CD4-positive, alpha-beta T cell (primary cell): ENCODE measurements at regions not wholly inside any gene's neighbourhood (a gene's known extent, or its start where the extent isn't known, plus 50 kb on each side); places are given as distances from the start of the nearest gene placed in this dataset.

Source experiments
- ATAC-seq: fragments of 200-7000 bp; cut with Tn5 transposase; one replicate; pipeline ENCODE4 v1.10.0; 2022; ENCODE audit warnings: mild to moderate bottlenecking; ENCODE audit not compliant: poor library complexity
- CTCF ChIA-PET: fragments of 350-600 bp; sonication (Branson Sonifier 250); formaldehyde crosslinking; loops from one replicate; lab custom pipeline; 2021; ENCODE audit warnings: antibody characterized with exemption, inconsistent platforms; lab: Charles Lee
- POLR2A ChIA-PET: fragments of 350-600 bp; sonication (Branson Sonifier 250); formaldehyde crosslinking; loops from one replicate; lab custom pipeline; 2021; ENCODE audit warnings: antibody characterized with exemption, inconsistent platforms; lab: Charles Lee
- DNase-seq, 14 experiments: peaks; one replicate each; pipeline ENCODE4 v3.0.0-alpha.2; 2013 to 2020; ENCODE audit warnings: mixed read lengths in 2 of 14
- H3K27ac ChIP-seq, 2 donors: one replicate each; pipeline versions ENCODE4 v1.5.1 to v1.7.0; 2013; ENCODE audit warnings: low read length in 2 of 2, low read depth in 1 of 2, mild to moderate bottlenecking in 1 of 2
- H3K27me3 ChIP-seq, 2 experiments: 1 replicate in 1 of 2; 2 replicates in 1 of 2; pipeline versions ENCODE4 v1.6.1 to v1.7.0; 2013; ENCODE audit warnings: low read length in 2 of 2, control low read depth in 1 of 2, mild to moderate bottlenecking in 1 of 2, moderate library complexity in 1 of 2; ENCODE audit not compliant: insufficient read depth in 2 of 2, control insufficient read depth in 1 of 2
- H3K36me3 ChIP-seq: one replicate; pipeline ENCODE4 v1.6.1; 2013; ENCODE audit warnings: low read length, control low read depth; ENCODE audit not compliant: insufficient read depth
- H3K4me1 ChIP-seq: one replicate; pipeline ENCODE4 v1.6.1; 2013; ENCODE audit warnings: low read length, control low read depth; ENCODE audit not compliant: insufficient read depth
- H3K4me3 ChIP-seq: one replicate; pipeline ENCODE4 v1.5.1; 2013; ENCODE audit warnings: mild to moderate bottlenecking, low read length, moderate library complexity
- H3K9me3 ChIP-seq, 2 experiments: 1 replicate in 1 of 2; 2 replicates in 1 of 2; pipeline versions ENCODE4 v1.6.1 to v1.7.0; 2013; ENCODE audit warnings: low read length in 2 of 2, mild to moderate bottlenecking in 2 of 2, control low read depth in 1 of 2, moderate library complexity in 1 of 2; ENCODE audit not compliant: control insufficient read depth in 1 of 2, insufficient read depth in 1 of 2
- H3K27ac Mint-ChIP-seq: one replicate; pipeline ENCODE4 v1.8.0; 2020; ENCODE audit warnings: mixed read lengths
- H3K27me3 Mint-ChIP-seq: one replicate; pipeline ENCODE4 v1.8.0; 2021; ENCODE audit warnings: mixed read lengths
- H3K36me3 Mint-ChIP-seq: one replicate; pipeline ENCODE4 v1.8.0; 2021; ENCODE audit warnings: low read depth, mixed read lengths
- H3K4me1 Mint-ChIP-seq: one replicate; pipeline ENCODE4 v1.8.0; 2021; ENCODE audit warnings: low read depth, mixed read lengths
- H3K4me3 Mint-ChIP-seq: one replicate; pipeline ENCODE4 v1.8.0; 2020; ENCODE audit warnings: mild to moderate bottlenecking, mixed read lengths
- H3K9me3 Mint-ChIP-seq: one replicate; pipeline ENCODE4 v1.8.0; 2020; ENCODE audit warnings: mixed read lengths
- intact Hi-C, 2 experiments: fragments of 100-400 bp; cut with DNase I in 1 of 2; cut with micrococcal nuclease in 1 of 2; formaldehyde crosslinking; loops; one replicate each; pipeline versions ENCODE4 v1.15.1 to v1.9.0; 2023 to 2025; cut with DNase I, micrococcal nuclease
- TF ChIP-seq, protein P1 (sequence below): fragments of 200-600 bp; IDR thresholded peaks from one replicate; pipeline ENCODE4 v1.8.0; 2022; ENCODE audit warnings: antibody characterized with exemption, mild to moderate bottlenecking

DNA sequence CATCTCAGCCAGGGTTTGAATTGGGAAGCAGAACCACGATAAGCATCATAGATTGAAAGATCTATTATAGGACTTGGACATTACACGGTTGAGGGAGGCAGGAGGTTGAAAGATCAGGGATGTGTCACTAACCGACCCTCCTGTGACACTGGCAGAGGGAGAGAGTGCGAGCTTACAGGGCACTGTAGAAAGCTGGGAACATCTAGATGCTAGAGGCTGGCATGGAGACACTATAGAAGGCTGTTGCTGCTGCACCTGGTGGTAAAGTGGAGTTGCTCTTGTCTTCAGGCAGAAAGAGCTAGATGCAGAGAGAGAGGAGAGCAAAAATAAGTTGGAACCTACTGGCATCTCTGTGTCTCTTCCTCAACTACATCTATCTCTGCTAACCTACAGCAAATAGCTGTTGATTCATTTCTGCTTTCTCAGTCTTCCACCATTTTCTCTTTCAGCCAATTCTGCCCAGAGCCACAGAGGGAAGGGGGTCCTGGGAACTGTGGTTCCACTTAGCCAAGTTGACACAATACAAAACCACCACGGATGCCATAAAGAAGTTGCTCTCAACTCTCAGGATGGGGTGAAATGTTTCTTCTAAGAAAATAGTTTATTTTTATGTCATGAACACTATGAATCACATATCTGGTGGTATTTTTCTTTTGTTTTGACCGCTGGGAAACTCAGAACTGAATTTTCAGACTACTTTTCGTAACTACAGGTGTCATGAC is 155.9 kb downstream of the ZNF281 start:
- intact Hi-C loops, result no loop called here

DNA sequence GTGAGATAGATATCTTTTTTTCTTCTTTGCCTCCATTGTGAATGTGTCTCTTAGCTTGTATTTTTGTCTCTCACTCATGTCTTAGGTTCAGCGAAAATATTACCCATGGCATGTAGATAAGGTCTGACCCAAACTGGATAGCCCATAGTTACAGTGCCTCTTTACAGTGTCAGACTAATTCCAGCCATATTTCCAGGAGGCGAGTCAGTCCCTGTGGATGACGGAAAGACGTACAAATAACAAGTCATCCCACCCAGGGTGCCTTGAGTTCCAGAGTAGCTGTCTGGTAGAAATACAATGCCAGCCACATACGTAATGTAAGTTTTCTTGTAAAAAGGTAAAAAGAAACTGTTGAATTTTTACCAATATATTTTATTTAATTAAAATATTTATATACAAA is 157.3 kb downstream of the ZNF281 start:
- DNase-seq, result no peak
- POLR2A ChIA-PET, result interaction anchor here (1.3 kb wide), 1 partner anchor 50 kb away, joined by 3 read pairs; no protein-coding TSS in a partner anchor
- ATAC-seq, result no peak
- Mint-ChIP-seq H3K27me3 (peaks cover 9% of the 10 kb centered on the region), H3K27ac (no peak overlapping the region), H3K36me3 (no peaks in the 10 kb centered on the region), H3K4me3 (no peak overlapping the region), H3K4me1 (no peaks in the 10 kb centered on the region), H3K9me3 (no peaks in the 10 kb centered on the region)
- intact Hi-C loops, result no loop called here
- TF ChIP-seq, protein P1, sequence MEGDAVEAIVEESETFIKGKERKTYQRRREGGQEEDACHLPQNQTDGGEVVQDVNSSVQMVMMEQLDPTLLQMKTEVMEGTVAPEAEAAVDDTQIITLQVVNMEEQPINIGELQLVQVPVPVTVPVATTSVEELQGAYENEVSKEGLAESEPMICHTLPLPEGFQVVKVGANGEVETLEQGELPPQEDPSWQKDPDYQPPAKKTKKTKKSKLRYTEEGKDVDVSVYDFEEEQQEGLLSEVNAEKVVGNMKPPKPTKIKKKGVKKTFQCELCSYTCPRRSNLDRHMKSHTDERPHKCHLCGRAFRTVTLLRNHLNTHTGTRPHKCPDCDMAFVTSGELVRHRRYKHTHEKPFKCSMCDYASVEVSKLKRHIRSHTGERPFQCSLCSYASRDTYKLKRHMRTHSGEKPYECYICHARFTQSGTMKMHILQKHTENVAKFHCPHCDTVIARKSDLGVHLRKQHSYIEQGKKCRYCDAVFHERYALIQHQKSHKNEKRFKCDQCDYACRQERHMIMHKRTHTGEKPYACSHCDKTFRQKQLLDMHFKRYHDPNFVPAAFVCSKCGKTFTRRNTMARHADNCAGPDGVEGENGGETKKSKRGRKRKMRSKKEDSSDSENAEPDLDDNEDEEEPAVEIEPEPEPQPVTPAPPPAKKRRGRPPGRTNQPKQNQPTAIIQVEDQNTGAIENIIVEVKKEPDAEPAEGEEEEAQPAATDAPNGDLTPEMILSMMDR, result no peak
- Histone ChIP-seq H3K27me3 (peaks cover 0 to 3% of the 10 kb centered on the region in 2 experiments), H3K4me1 (no peaks in the 10 kb centered on the region), H3K4me3 (no peak overlapping the region), H3K9me3 (no peaks in the 10 kb centered on the region), H3K27ac (no peak overlapping the region), H3K36me3 (no peaks in the 10 kb centered on the region)
- CTCF ChIA-PET, result no interaction called here

More for the DNA sequence above, 155.9 kb downstream of the ZNF281 start:
- CTCF ChIA-PET, result no interaction called here
- TF ChIP-seq, protein P1, result no peak
- H3K27ac Mint-ChIP-seq, result no peak overlapping the region
- ATAC-seq (no peak), DNase-seq (no peak)
- no peaks in the 10 kb centered on the region for H3K27me3 Mint-ChIP-seq
- H3K9me3 Mint-ChIP-seq, result no peaks in the 10 kb centered on the region
- H3K4me3 ChIP-seq, result no peak overlapping the region
- no peak overlapping the region for H3K27ac ChIP-seq
- no peaks in the 10 kb centered on the region for H3K4me1 Mint-ChIP-seq
- no peaks in the 10 kb centered on the region for H3K9me3 ChIP-seq
- no peaks in the 10 kb centered on the region for H3K4me1 ChIP-seq
- POLR2A ChIA-PET, result interaction anchor here (1.3 kb wide), 1 partner anchor 48 kb away, joined by 3 read pairs; no protein-coding TSS in a partner anchor
- H3K4me3 Mint-ChIP-seq, result no peak overlapping the region
- H3K36me3 Mint-ChIP-seq, result no peaks in the 10 kb centered on the region
- H3K27me3 ChIP-seq, result no peaks in the 10 kb centered on the region
- no peaks in the 10 kb centered on the region for H3K36me3 ChIP-seq

DNA sequence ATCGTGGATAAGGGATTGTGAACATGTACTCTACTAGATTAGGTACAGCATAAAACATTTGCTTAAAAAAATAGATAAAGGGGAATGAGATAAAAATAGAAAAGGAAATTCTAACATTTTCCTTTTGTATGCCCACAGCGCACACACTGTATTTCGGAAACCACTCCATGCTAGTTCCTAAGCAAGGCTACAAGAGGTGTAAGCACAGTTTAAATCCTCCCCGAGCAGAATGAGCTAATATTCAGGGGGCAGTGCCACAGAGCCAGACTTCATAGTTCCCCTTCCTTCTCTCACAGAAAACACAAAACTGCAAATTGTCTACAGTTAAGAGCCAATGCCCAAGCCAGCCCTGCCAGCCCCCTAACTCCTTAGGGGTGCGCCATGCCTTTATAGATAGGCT is 159.4 kb downstream of the ZNF281 start:
- Mint-ChIP-seq H3K4me1 (no peaks in the 10 kb centered on the region), H3K36me3 (no peaks in the 10 kb centered on the region), H3K9me3 (no peaks in the 10 kb centered on the region), H3K4me3 (no peak overlapping the region), H3K27me3 (peaks cover 17% of the 10 kb centered on the region), H3K27ac (no peak overlapping the region)
- ChIA-PET CTCF (no interaction called here), POLR2A (no interaction called here)
- ATAC-seq (no peak), DNase-seq (no peak)
- H3K4me1 ChIP-seq, result no peaks in the 10 kb centered on the region
- H3K9me3 ChIP-seq, result no peaks in the 10 kb centered on the region
- no peak overlapping the region for H3K4me3 ChIP-seq
- peaks cover 0 to 10% of the 10 kb centered on the region in 2 experiments for H3K27me3 ChIP-seq
- no peaks in the 10 kb centered on the region for H3K36me3 ChIP-seq
- no peak overlapping the region for H3K27ac ChIP-seq
- intact Hi-C loops, result no loop called here
- TF ChIP-seq, protein P1, result no peak
